ENCODE measurements at regions not wholly inside any gene's neighbourhood (a gene's known extent, or its start where the extent isn't known, plus 50 kb on each side); places are given as distances from the start of the nearest gene placed in this dataset.

DNA sequence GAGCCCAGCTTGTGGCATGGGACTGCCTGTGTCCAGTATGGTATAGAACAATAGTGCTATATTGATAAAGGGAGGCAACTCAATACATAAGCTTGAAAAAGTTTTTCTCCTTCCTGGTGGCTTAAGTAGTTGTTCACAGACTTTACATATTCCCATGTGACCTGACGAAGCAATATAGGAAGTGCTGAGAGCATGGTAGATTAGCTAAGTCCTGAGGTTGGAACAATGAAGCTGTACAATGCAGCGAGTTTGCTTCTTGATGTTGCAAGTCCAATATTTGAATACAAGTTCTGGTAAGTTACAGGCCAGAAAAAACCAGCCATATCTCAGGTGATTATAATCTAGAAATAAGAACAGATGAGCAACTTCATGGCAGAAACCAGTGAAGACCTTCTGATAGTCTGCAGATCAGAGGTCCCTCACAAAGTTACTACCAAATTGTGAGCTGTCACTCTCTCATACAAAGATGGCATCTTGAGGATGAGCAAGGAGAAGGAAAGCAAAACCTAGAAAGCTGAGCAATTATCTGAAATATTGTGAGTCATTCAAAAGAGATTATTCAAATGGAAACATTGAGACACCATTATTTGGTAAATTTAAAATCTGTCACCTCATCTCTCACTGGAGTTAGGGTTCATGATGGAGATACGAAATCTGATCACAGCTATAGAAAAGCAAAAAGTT is 72.9 kb upstream of the BTG1 start:
- Mint-ChIP-seq H3K27me3 (ENCODE audit: unreplicated experiment) (no peaks in the 10 kb centered on the region), H3K4me3 (ENCODE audit: unreplicated experiment) (no peak overlapping the region)
- TF ChIP-seq, protein P1, sequence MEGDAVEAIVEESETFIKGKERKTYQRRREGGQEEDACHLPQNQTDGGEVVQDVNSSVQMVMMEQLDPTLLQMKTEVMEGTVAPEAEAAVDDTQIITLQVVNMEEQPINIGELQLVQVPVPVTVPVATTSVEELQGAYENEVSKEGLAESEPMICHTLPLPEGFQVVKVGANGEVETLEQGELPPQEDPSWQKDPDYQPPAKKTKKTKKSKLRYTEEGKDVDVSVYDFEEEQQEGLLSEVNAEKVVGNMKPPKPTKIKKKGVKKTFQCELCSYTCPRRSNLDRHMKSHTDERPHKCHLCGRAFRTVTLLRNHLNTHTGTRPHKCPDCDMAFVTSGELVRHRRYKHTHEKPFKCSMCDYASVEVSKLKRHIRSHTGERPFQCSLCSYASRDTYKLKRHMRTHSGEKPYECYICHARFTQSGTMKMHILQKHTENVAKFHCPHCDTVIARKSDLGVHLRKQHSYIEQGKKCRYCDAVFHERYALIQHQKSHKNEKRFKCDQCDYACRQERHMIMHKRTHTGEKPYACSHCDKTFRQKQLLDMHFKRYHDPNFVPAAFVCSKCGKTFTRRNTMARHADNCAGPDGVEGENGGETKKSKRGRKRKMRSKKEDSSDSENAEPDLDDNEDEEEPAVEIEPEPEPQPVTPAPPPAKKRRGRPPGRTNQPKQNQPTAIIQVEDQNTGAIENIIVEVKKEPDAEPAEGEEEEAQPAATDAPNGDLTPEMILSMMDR (IDR thresholded peaks at IDR 0.05; ENCODE audit: partially characterized antibody, unreplicated experiment) = no peak

DNA sequence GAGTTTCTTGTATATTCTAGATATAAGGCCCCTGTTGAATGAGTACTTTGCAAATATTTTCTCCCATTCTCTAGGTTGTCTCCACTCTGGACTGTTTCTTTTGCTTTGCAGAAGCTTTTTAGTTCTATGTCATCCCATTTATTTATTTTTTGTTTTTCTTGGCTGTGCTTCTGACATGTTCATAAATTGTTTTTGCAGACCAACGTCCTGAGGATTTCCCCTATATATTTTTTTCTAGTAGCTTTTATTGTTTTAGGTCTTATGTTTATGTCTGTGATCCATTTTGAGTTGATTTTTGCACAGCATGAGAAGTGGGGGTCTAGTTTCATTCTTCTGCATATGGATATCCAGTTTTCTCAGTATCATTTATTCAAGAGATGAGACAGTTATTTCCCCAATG is 70.4 kb upstream of the BTG1 start:
- Mint-ChIP-seq H3K36me3 (ENCODE audit: unreplicated experiment) (peaks cover 8% of the 10 kb centered on the region), H3K27ac (ENCODE audit: unreplicated experiment) (no peak overlapping the region), H3K27me3 (ENCODE audit: unreplicated experiment) (no peaks in the 10 kb centered on the region), H3K4me1 (ENCODE audit: low read depth, unreplicated experiment) (no peaks in the 10 kb centered on the region), H3K4me3 (ENCODE audit: unreplicated experiment) (no peak overlapping the region), H3K9me3 (ENCODE audit: unreplicated experiment) (no peaks in the 10 kb centered on the region)
- TF ChIP-seq, protein P1 (IDR thresholded peaks at IDR 0.05; ENCODE audit: partially characterized antibody, unreplicated experiment) = no peak
- DNase-seq = no peak

More for the DNA sequence above, 72.9 kb upstream of the BTG1 start:
- DNase-seq = no peak
- H3K27ac Mint-ChIP-seq (ENCODE audit: unreplicated experiment) = no peak overlapping the region
- H3K4me1 Mint-ChIP-seq (ENCODE audit: low read depth, unreplicated experiment) = no peaks in the 10 kb centered on the region
- H3K36me3 Mint-ChIP-seq (ENCODE audit: unreplicated experiment) = peaks cover 4% of the 10 kb centered on the region
- no peaks in the 10 kb centered on the region for H3K9me3 Mint-ChIP-seq (ENCODE audit: unreplicated experiment)

DNA sequence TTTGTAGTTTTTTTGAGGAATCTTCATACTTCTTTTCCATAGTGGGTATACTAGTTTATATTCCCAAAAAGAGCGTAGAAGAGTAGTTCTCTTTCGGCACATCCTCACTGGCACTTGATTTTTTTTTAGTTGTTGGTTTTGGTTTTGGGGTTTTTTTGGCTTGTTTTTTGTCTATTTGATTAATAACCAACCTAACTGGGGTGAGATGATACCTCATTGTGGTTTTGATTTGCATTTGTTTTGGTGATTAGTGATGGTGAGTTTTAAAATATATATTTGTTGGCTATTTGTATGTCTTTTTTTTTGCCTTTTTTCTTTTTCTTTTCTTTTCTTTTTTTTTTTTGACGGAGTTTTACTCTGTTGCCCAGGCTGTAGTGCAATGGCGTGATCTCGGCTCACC is 69.7 kb upstream of the BTG1 start:
- H3K27ac Mint-ChIP-seq (ENCODE audit: unreplicated experiment) = no peak overlapping the region
- no peak overlapping the region for H3K4me3 Mint-ChIP-seq (ENCODE audit: unreplicated experiment)
- H3K4me1 Mint-ChIP-seq (ENCODE audit: low read depth, unreplicated experiment) = no peaks in the 10 kb centered on the region
- H3K36me3 Mint-ChIP-seq (ENCODE audit: unreplicated experiment) = peaks cover 8% of the 10 kb centered on the region
- DNase-seq = no peak
- H3K27me3 Mint-ChIP-seq (ENCODE audit: unreplicated experiment) = no peaks in the 10 kb centered on the region
- TF ChIP-seq, protein P1 (IDR thresholded peaks at IDR 0.05; ENCODE audit: partially characterized antibody, unreplicated experiment) = no peak
- no peaks in the 10 kb centered on the region for H3K9me3 Mint-ChIP-seq (ENCODE audit: unreplicated experiment)

DNA sequence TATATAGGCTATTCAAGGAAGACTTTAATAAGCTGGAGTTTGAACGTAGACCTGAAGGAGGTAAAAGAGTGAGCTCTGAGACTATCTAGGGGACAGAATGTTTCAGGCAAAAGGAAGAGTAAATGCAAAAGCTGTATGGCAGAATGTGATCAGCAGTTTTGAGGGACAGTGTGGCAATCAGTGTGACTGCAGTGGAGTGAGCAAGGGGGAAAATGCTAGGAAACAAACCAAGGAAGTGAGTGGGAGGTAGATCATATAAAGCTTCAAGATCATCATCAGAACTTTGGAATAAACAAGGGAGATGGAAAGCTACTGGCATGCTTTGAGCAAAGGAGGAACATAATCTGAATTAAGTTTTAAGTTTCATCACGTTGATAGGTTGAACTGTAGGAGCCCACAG is 67.5 kb upstream of the BTG1 start:
- no peaks in the 10 kb centered on the region for H3K4me1 Mint-ChIP-seq (ENCODE audit: low read depth, unreplicated experiment)
- H3K9me3 Mint-ChIP-seq (ENCODE audit: unreplicated experiment) = no peaks in the 10 kb centered on the region

DNA sequence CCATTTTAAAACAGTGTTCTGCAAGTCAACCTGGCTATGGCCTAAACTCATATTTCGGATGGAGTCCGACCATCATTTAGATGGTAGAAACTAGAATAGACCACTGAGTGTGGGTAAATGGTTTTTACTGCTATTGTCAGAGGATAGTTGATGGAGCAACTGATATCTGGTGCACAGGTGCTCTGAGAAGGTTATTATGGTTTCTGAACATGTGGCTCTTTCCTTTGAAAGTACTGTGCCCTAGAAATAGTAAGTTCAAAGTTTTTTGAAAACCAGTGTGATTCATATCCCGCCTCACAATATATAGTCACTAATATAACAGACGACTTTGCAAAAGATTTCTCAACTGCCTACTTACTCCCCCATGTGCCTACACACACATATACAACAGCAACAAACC is 64.4 kb upstream of the BTG1 start:
- H3K9me3 Mint-ChIP-seq (ENCODE audit: unreplicated experiment) = no peaks in the 10 kb centered on the region
- no peak overlapping the region for H3K27ac Mint-ChIP-seq (ENCODE audit: unreplicated experiment)
- TF ChIP-seq, protein P1 (IDR thresholded peaks at IDR 0.05; ENCODE audit: partially characterized antibody, unreplicated experiment) = no peak
- H3K36me3 Mint-ChIP-seq (ENCODE audit: unreplicated experiment) = peaks cover 13% of the 10 kb centered on the region
- H3K4me3 Mint-ChIP-seq (ENCODE audit: unreplicated experiment) = no peak overlapping the region
- no peaks in the 10 kb centered on the region for H3K4me1 Mint-ChIP-seq (ENCODE audit: low read depth, unreplicated experiment)
- H3K27me3 Mint-ChIP-seq (ENCODE audit: unreplicated experiment) = peaks cover 3% of the 10 kb centered on the region
- no peak for DNase-seq

More for the DNA sequence above, 67.5 kb upstream of the BTG1 start:
- Mint-ChIP-seq H3K4me3 (ENCODE audit: unreplicated experiment) (no peak overlapping the region), H3K27me3 (ENCODE audit: unreplicated experiment) (peaks cover 3% of the 10 kb centered on the region), H3K36me3 (ENCODE audit: unreplicated experiment) (peaks cover 13% of the 10 kb centered on the region), H3K27ac (ENCODE audit: unreplicated experiment) (no peak overlapping the region)
- DNase-seq = no peak
- TF ChIP-seq, protein P1 (IDR thresholded peaks at IDR 0.05; ENCODE audit: partially characterized antibody, unreplicated experiment) = no peak
